ENCODE measurements at regions not wholly inside any gene's neighbourhood (a gene's known extent, or its start where the extent isn't known, plus 50 kb on each side); places are given as distances from the start of the nearest gene placed in this dataset.

- TF ChIP-seq CAMTA2 (CRISPR knock-in tag; IDR thresholded peaks at IDR 0.05; ENCODE audit: borderline replicate concordance) (no peak), NFE2L2 (IDR thresholded peaks at IDR 0.05; ENCODE audit: low read length) (no peak), POLR2A (IDR thresholded peaks at IDR 0.05; ENCODE audit: insufficient read depth in 1 of 2, low read depth in 2 of 2, low read length in 2 of 2) (no peak), MAFF (IDR thresholded peaks at IDR 0.05; ENCODE audit: low read depth, low read length) (no peak), ELF4 (CRISPR knock-in tag; IDR thresholded peaks at IDR 0.05; ENCODE audit: borderline replicate concordance) (no peak), POLR2AphosphoS5 (IDR thresholded peaks at IDR 0.05; ENCODE audit: low read depth, low read length) (no peak), CTCF (CRISPR knock-in tag; IDR thresholded peaks at IDR 0.05) (no peak), IRF1 (CRISPR knock-in tag; IDR thresholded peaks at IDR 0.05; ENCODE audit: low read depth) (no peak), JUN (CRISPR knock-in tag; IDR thresholded peaks at IDR 0.05) (no peak), ZBTB1 (CRISPR knock-in tag; IDR thresholded peaks at IDR 0.05; ENCODE audit: borderline replicate concordance) (no peak)
Observed at GRCh38 chr5:44048276-44048984, 340.8 kb downstream of the FGF10 start.

All from HepG2 (cell line).